GM23338 (cell line): ENCODE measurements at regions not wholly inside any gene's neighbourhood (a gene's known extent, or its start where the extent isn't known, plus 50 kb on each side); places are given as distances from the start of the nearest gene placed in this dataset.

Source experiments
- ATAC-seq: fragments of 200-7000 bp; cut with Tn5 transposase; 3 replicates; pipeline ENCODE4 v1.9.1; 2020
- DNase-seq: peaks from one replicate; pipeline ENCODE4 v3.0.0-alpha.2; 2015; ENCODE audit warnings: low spot score
- H2AFZ ChIP-seq: fragments of 200-600 bp; sonication (generic); 2 replicates; pipeline ENCODE4 v1.8.0; 2016; ENCODE audit warnings: antibody characterized with exemption, mild to moderate bottlenecking, moderate library complexity
- H3F3A ChIP-seq: fragments of 200-600 bp; sonication (generic); replicated peaks from 2 replicates; pipeline ENCODE4 v1.8.0; 2017; ENCODE audit warnings: antibody characterized with exemption, mixed run types, low read depth
- H3K27ac ChIP-seq: fragments of 200-600 bp; sonication (generic); 2 replicates; pipeline ENCODE4 v1.6.1; 2016; ENCODE audit warnings: low read depth
- H3K27me3 ChIP-seq: fragments of 200-600 bp; sonication (generic); 2 replicates; pipeline ENCODE4 v1.8.0; 2016; ENCODE audit warnings: mild to moderate bottlenecking, mixed run types, moderate library complexity; ENCODE audit not compliant: insufficient read depth
- H3K36me3 ChIP-seq: fragments of 200-600 bp; sonication (generic); 2 replicates; pipeline ENCODE4 v1.8.0; 2016; ENCODE audit warnings: mild to moderate bottlenecking; ENCODE audit not compliant: insufficient read depth
- H3K4me1 ChIP-seq: fragments of 200-600 bp; sonication (generic); 2 replicates; pipeline ENCODE4 v1.8.0; 2016; ENCODE audit warnings: mild to moderate bottlenecking, moderate library complexity; ENCODE audit not compliant: insufficient read depth
- H3K4me2 ChIP-seq: fragments of 200-600 bp; sonication (generic); 2 replicates; pipeline ENCODE4 v1.7.1; 2017; ENCODE audit warnings: mixed run types
- H3K4me3 ChIP-seq: fragments of 200-600 bp; sonication (generic); 2 replicates; pipeline ENCODE4 v1.6.1; 2016; ENCODE audit warnings: mixed run types
- H3K79me2 ChIP-seq: fragments of 200-600 bp; sonication (generic); replicated peaks from 2 replicates; pipeline ENCODE4 v1.8.0; 2017; ENCODE audit warnings: mild to moderate bottlenecking; ENCODE audit not compliant: insufficient read depth
- H3K9me2 ChIP-seq: fragments of 200-600 bp; sonication (generic); 2 replicates; pipeline ENCODE4 v1.8.0; 2017; ENCODE audit not compliant: insufficient read depth
- H4K20me1 ChIP-seq: fragments of 200-600 bp; sonication (generic); replicated peaks from 2 replicates; pipeline ENCODE4 v1.8.0; 2017; ENCODE audit warnings: mild to moderate bottlenecking; ENCODE audit not compliant: insufficient read depth
- H3K27ac Mint-ChIP-seq: 2 replicates; pipeline ENCODE4 v1.8.0; 2020; ENCODE audit warnings: inconsistent platforms, mild to moderate bottlenecking, moderate library complexity, mixed read lengths
- H3K27me3 Mint-ChIP-seq: 3 replicates; pipeline ENCODE4 v1.8.0; 2022; ENCODE audit warnings: low read depth, mild to moderate bottlenecking, moderate library complexity, mixed read lengths, inconsistent platforms; ENCODE audit not compliant: insufficient read depth, poor library complexity
- H3K36me3 Mint-ChIP-seq: 3 replicates; pipeline ENCODE4 v1.8.0; 2021; ENCODE audit warnings: low read depth, mild to moderate bottlenecking, inconsistent platforms, moderate library complexity, mixed read lengths
- H3K4me1 Mint-ChIP-seq: 3 replicates; pipeline ENCODE4 v1.8.0; 2020; ENCODE audit warnings: mild to moderate bottlenecking, inconsistent platforms, mixed read lengths
- H3K4me3 Mint-ChIP-seq: 3 replicates; pipeline ENCODE4 v1.8.0; 2021; ENCODE audit warnings: moderate library complexity, mild to moderate bottlenecking, inconsistent platforms, mixed read lengths
- H3K9me3 Mint-ChIP-seq: 3 replicates; pipeline ENCODE4 v1.8.0; 2020; ENCODE audit warnings: moderate library complexity, mild to moderate bottlenecking, inconsistent platforms, mixed read lengths
- CREB1 ChIP-seq: fragments of 250-450 bp; sonication (Bioruptor Pico); IDR thresholded peaks from 2 replicates; pipeline ENCODE4 v1.5.0; 2020; ENCODE audit warnings: low read depth, mild to moderate bottlenecking, moderate library complexity
- ETS1 ChIP-seq: IDR thresholded peaks from 2 replicates; pipeline ENCODE4 v1.6.1; 2016; ENCODE audit warnings: antibody characterized with exemption
- EZH2 ChIP-seq: fragments of 200-600 bp; sonication (generic); IDR thresholded peaks from one replicate; pipeline ENCODE4 v1.8.0; 2017; ENCODE audit warnings: antibody characterized with exemption, mild to moderate bottlenecking, low read depth; ENCODE audit not compliant: unreplicated experiment
- EZH2phosphoT487 ChIP-seq: fragments of 200-600 bp; sonication (generic); IDR thresholded peaks from one replicate; pipeline ENCODE4 v1.8.1; 2018; ENCODE audit warnings: antibody characterized with exemption; ENCODE audit not compliant: unreplicated experiment
- JUNB ChIP-seq: IDR thresholded peaks from one replicate; pipeline ENCODE4 v1.6.1; 2016; ENCODE audit warnings: antibody characterized with exemption; ENCODE audit not compliant: unreplicated experiment
- NANOG ChIP-seq: IDR thresholded peaks from 2 replicates; pipeline ENCODE4 v1.6.1; 2016; ENCODE audit warnings: antibody characterized with exemption, borderline replicate concordance
- POLR2AphosphoS5 ChIP-seq: IDR thresholded peaks from 2 replicates; pipeline ENCODE4 v1.6.1; 2016; ENCODE audit warnings: antibody characterized with exemption, low read depth
- REST ChIP-seq: IDR thresholded peaks from one replicate; pipeline ENCODE4 v1.6.1; 2018; ENCODE audit warnings: antibody characterized with exemption; ENCODE audit not compliant: unreplicated experiment
- STAT1 ChIP-seq: IDR thresholded peaks from one replicate; pipeline ENCODE4 v1.6.1; 2016; ENCODE audit warnings: antibody characterized with exemption; ENCODE audit not compliant: unreplicated experiment
- ZNF114 ChIP-seq: fragments of 250-450 bp; sonication (Bioruptor Pico); IDR thresholded peaks from 2 replicates; pipeline ENCODE4 v1.5.0; 2020; ENCODE audit warnings: mild to moderate bottlenecking, moderate library complexity
- ZNF331 ChIP-seq: fragments of 250-450 bp; sonication (Bioruptor Pico); IDR thresholded peaks from 2 replicates; pipeline ENCODE4 v1.5.0; 2020; ENCODE audit warnings: low read depth, mild to moderate bottlenecking, moderate library complexity
- ZNF462 ChIP-seq: fragments of 250-450 bp; sonication (Bioruptor Pico); IDR thresholded peaks from 2 replicates; pipeline ENCODE4 v1.5.0; 2020; ENCODE audit warnings: mild to moderate bottlenecking, moderate library complexity
- TF ChIP-seq, protein P1 (sequence below), 2 experiments: fragments of 200-600 bp in 1 of 2; sonication (generic) in 1 of 2; conservative IDR thresholded peaks; 2 replicates each; pipeline versions ENCODE4 v1.5.1 to v1.6.1; 2016 to 2017; ENCODE audit warnings: antibody characterized with exemption in 2 of 2, low read depth in 2 of 2, mild to moderate bottlenecking in 2 of 2, moderate library complexity in 1 of 2

GRCh38 chr13:34153428-34154180, 335.7 kb downstream of the RFC3 start:
- DNase-seq (peak; percentile 7), ATAC-seq (no peak)
- Mint-ChIP-seq H3K27me3 (no peaks in the 10 kb centered on the region), H3K9me3 (no peaks in the 10 kb centered on the region), H3K27ac (peak overlapping the region; percentile 91), H3K36me3 (no peaks in the 10 kb centered on the region), H3K4me3 (no peak overlapping the region), H3K4me1 (peaks cover 15% of the 10 kb centered on the region)
- no peak overlapping the region for H3K4me2 ChIP-seq
- no peaks in the 10 kb centered on the region; the same call in 1 of the 2 replicates for H3K4me1 ChIP-seq
- peak overlapping the region; percentile 73; the same call in 1 of the 2 replicates for H2AFZ ChIP-seq
- no peak overlapping the region for H3K27ac ChIP-seq
- H3K27me3 ChIP-seq, result no peaks in the 10 kb centered on the region
- H4K20me1 ChIP-seq, result no peaks in the 10 kb centered on the region
- TF ChIP-seq EZH2phosphoT487 (no peak), REST (no peak), ZNF462 (no peak), POLR2AphosphoS5 (no peak), ZNF331 (CRISPR knock-in tag) (no peak), STAT1 (no peak), EZH2 (no peak), CREB1 (no peak), ZNF114 (CRISPR knock-in tag) (no peak), ETS1 (no peak), NANOG (no peak), JUNB (no peak)
- TF ChIP-seq, protein P1, sequence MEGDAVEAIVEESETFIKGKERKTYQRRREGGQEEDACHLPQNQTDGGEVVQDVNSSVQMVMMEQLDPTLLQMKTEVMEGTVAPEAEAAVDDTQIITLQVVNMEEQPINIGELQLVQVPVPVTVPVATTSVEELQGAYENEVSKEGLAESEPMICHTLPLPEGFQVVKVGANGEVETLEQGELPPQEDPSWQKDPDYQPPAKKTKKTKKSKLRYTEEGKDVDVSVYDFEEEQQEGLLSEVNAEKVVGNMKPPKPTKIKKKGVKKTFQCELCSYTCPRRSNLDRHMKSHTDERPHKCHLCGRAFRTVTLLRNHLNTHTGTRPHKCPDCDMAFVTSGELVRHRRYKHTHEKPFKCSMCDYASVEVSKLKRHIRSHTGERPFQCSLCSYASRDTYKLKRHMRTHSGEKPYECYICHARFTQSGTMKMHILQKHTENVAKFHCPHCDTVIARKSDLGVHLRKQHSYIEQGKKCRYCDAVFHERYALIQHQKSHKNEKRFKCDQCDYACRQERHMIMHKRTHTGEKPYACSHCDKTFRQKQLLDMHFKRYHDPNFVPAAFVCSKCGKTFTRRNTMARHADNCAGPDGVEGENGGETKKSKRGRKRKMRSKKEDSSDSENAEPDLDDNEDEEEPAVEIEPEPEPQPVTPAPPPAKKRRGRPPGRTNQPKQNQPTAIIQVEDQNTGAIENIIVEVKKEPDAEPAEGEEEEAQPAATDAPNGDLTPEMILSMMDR (conservative IDR thresholded peaks at IDR 0.05; ENCODE audit: low read depth in 2 of 2), result no peak
- no peaks in the 10 kb centered on the region for H3K9me2 ChIP-seq
- H3F3A ChIP-seq, result no peaks in the 10 kb centered on the region
- no peaks in the 10 kb centered on the region for H3K79me2 ChIP-seq
- no peaks in the 10 kb centered on the region for H3K36me3 ChIP-seq
- no peak overlapping the region for H3K4me3 ChIP-seq
